H4 (cell line): ENCODE measurements at regions not wholly inside any gene's neighbourhood (a gene's known extent, or its start where the extent isn't known, plus 50 kb on each side); places are given as distances from the start of the nearest gene placed in this dataset.

Experiments used
- DNase-seq: peaks from one replicate; pipeline ENCODE4 v3.0.0-alpha.2; 2015; ENCODE audit warnings: low spot score

DNA sequence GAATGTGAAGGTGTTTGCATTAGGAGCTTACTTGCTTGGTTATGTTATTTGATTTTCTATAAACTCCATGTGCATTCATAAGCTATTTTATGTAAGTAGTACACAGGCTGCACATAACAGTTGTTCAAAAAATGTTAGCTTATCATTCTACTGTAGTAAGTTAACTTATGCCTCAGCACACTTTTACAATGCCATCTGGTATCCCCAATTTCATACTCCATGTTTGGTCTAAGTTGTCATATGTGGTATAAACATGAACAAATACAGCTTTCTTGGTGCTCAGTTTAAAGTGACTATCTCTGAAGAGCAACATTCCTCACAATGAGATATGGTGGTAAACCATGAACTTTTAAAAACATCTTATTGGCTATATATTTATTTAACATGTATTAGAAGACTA, 104.3 kb upstream of the LEF1 start:
- no peak for DNase-seq

DNA sequence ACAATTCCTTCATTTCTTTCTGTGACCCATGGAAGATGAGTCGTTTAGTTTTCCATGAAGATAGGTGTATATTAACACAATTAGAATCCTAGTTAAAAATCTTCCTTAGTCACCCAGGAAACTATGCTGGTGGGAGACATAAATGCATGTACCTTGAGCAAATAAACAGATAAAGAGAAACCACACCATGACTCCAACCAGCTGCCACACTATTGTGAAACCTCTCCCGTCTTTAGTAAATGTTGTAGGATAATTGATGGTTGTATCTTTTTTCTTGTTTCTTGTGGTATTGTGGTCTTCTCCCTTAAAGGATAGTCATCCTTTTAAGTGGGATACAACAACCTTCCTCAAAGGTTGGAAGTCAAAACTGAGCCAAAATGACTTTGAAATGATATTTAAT, 103.8 kb upstream of the LEF1 start:
- DNase-seq: peak; percentile 60

DNA sequence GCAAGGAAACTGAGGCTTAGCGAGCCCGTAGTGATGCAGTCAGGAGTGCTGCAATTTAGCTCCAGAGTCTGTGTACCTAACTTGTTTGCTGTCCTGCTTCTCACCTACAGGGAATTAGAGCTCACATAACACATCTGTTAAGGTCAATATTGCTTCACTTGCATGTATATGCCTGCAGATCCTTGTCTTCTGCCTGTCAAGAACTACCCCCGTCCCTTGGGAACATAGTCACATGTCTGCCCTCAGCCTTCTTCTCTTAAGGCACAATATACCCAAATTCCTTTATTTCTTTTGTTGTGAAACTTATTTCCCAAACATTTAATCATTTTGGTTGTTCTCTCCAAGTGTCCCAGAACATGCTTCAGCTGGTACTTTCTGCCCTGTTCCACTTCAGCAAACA, 103.3 kb upstream of the LEF1 start:
- DNase-seq: peak; percentile 29

DNA sequence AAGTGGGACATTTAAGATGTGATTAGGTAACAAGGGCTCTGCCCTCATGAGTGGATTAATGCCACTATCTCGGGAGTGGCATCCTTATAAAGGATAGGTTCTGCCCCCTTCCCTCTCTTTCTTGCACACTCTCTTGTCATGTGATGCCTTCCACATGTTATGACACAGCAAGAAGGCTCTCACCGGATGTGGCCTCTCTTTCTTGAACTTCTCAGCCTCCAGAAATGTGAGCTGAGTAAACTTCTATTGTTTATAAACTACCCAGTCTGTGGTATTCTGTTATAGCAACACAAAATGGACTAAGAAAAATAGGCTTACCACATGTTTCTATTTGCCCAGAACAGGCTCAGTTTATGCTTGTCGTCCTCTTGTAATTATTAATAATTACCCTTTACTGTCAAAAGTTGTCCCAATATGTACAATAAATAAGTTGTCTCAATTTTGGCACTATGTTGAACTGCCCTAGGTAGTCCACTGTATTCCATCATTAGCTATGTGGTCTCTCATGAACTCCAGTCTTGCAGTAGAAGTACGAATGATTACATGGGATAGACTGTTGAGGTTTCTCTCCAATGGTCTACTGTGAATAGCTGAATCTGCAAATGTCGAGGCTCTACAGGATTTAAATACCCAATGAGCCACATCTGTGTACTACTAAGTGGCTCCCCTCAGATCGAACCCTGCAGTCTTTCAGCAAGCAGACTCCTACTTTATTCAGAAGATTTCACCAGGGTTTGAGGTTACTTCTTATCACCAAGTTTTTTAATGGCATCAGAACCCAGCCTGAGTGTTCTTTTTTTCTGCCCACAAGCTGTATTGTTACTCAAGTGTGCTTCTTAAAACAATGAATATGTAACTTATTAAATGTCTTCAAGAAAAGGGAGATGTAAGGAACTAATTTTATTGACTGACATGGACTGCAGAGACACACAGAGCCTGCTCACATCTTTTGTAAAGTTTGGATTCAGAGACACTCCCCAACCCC, 102.0 kb upstream of the LEF1 start:
- DNase-seq: peak; percentile 98

DNA sequence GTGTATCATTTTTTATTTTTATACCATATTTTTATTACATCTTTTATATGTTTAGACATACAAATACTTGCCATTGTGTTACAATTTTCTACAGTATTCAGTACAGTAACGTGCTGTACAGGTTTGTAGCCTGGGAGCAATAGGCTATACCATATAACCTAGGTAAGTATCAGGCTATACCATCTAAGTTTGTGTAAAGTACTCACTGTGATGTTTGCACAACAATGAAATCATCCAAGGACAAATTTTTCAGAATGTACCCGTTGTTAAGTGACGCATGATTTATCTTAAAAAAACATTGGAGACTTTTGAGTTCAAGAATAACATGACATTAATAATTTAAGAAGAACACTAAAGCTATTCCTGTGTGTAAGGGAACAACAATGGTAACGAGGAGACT, 96.0 kb upstream of the LEF1 start:
- DNase-seq: no peak

DNA sequence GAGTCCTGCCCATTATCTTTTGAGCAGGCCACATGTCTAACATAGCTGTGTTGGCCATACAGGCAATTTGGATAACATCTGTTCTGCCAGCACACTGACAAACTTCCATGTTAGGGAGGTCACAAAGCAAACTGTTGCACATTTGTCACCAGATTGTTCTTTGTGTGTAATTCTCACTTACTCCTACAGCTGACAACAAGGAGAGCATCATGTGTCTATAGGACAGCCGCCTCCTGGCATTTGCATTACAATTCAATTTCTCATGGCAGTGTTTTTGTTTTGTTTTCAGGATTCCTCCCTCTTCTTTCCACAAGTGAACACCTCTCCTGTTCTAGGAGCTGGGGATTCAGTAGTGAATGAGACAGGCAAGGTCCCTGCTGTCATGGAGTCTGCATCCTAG, 94.3 kb upstream of the LEF1 start:
- no peak for DNase-seq

DNA sequence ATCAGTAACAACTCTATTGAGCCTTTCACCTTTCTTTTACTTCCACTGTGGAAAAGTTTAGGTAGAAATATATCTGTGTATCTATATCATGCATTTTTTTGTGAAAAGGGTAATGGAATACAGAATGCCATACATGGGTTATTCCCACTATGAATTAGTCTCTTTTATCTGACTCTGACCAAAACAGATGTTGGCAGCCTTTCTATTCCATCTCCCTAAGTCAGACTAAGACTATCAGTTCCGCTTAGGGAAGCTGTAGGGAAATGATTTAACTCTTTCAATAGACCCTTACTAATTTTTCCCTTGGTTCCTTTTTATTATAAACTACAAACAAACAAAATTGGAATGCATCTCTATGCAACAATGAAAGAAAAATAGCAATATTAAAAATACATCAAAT, 92.3 kb upstream of the LEF1 start:
- no peak for DNase-seq

DNA sequence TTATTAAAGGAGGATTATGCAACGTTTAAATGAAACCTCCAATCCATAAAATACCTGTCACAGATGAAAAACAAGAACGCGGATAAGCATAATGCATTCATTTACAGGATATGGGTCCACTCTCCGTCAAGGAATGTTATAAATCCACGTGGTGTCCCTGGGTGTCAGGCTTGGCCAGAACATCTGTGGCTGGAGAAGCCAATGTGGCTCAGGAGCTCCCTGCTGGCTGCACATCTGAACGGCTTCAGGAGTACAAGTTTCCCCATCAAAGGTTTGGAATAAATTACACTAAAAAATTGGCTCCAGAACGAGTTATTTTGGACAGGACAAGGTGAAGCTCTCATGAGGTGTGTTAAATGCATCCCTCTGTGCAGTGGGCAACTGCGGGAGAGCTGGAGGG, 87.8 kb upstream of the LEF1 start:
- DNase-seq: no peak

DNA sequence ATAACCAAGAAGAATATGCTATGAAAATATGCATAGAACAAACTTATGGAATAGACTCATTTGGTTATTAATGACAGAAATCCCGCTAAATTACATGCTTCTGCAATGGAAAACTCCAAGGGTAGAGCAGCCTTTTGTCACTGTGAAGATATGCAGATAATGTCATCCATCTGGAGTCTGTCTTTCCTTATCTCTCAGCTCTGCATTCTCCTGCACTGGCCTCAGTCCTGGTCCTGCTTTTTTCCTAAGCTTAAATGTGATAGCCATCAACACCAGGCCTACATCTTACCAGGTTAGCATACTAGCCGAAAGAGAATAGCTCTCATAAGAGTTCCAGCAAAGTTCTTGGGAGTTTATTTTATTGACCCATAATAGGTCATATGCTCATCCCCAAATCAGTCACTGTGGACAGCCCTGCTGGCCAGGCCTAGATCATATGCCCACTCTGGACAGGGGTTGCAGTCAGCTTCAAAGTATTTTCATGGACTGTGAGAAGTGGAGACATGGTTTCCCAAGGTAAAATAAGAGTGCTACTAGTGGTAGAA, 86.5 kb upstream of the LEF1 start:
- DNase-seq: no peak

DNA sequence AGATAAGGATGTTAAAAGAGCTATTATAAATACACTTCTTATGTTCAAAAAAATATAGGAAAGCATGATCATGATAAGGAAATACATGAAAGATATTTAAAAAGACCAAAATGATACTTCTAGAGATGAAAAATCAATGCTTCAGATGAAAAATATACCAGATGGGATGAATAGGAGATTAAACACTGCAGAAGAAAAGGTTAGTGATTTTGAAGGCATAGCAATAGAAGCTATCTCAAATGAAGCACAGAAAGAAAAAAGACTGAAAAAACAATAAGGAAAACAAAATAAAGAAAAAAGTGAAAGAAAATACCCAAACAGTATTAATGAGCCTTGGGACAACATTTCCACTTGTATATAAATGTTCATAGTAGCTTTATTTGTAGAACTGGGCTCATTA, 80.7 kb upstream of the LEF1 start:
- DNase-seq: no peak

DNA sequence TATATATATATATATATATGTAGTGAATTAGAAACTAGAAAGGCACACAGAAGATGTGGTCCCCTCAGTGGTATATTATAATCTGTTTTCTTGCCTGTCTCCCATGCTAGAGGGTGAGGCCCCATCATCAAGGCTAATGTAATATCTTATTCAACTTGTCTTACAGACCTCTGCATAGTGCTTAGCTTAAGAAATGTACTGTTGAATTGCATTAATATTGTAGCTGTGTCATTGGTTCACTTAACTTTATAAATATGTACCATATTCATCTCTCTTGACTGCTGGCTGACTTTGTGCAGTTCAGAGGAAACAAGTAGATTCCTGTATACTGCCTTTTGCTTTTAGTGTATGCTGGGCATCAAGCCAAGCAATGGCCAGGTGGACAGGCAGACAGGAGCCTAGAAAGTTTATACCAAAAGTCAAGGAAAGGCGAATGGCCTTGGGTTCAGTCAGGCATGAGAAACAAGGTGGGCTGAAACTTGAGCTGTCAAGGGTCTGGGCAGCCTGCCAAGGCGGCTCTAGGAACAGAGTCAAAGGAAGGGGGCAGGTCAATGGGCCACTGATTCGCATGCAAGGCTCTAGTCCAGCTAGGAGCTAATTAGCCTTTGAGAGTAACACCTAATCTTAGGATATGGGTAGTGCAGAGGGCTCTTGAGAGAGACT, 78.8 kb upstream of the LEF1 start:
- peak; percentile 42 for DNase-seq

DNA sequence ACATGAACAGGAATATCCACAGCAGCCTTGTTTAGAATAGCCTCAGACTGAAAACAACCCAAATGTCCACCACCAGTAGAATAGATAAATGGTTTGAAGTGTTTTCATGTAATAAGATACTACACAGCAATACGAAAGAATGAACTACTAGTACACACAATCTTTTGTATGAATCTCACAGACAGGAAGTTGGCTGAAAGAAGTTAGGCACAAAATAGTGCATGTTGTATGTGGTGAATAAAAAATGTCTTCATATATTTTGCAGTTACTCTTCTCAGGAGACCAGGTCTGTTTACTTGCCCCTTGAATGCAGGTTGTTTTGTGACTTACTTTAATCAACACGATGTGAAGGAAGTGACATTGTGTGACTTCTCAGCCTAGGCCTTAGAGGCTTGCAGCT, 75.9 kb upstream of the LEF1 start:
- DNase-seq: no peak

DNA sequence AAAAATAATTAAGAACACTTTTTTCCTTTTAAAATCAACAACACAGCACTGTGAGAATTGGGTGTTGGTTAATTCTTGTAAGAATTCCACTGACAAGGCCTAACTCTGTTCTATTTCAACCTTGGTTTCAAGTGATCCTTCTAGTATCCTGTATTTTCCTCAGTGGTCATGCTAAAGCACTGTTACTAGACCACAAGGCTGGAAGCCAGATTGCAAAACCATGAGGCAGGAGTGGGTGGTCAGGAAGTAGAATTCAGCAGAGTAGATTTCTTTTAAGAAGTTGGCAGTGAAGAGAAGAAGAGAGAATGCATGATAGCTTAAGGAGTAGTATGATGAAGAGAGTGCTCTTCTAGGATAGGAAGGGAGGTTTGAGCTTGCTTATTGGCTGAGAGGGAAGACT, 71.6 kb upstream of the LEF1 start:
- peak; percentile 31 for DNase-seq

DNA sequence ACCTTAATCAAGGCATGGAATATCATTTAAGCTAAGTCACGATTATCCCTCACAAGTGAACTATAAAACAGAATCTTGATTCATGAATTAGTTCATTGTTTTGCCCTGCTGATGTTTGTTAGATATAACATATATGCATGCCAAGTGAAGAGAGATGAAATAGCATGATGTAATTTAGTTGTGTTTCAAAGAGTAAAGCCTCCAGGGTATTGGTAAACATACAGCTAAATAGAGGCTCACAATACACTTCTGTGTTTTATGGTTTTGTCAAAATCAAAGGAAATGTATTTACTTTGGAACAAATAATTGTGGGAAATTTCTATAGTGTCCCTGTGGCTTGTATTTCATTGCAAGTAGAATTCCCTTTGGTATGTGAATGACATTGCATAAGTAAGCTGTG, 69.0 kb upstream of the LEF1 start:
- peak; percentile 9 for DNase-seq

DNA sequence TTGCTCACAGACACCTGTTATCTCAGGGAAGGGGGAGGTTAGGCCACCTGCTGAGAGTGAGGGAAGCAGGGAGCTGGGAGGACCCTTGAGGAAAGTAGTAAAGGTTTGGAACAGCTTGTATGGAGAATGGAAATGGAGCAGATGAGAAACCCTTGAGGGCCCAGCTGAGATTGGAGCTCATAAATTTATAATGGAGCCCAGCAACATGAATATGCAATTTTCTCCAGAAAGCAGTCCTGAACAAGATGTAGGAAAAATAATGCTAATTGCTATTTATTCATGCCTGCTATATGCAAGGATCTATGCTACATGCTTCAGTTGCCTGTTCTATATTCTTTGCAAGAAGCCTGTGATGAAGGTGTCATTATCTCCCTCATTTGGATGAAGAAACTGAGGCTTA, 67.5 kb upstream of the LEF1 start:
- no peak for DNase-seq

DNA sequence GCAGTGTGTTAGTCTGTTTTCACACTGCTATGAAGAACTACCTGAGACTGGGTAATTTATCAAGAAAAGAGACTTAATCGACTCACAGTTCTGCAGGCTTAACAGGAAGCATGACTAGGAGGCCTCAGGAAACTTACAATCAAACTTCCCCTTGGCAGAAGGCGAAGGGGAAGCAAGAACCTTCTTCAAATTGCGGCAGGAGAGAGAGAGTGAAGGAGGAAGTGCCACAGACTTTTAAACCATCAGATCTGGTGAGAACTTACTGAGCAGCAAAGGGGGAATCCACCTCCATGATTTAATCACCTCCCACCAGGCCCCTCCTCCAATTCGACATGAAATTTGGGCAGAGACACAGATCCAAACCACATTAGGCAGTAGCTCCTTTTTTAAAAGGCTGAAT, 59.2 kb upstream of the LEF1 start:
- DNase-seq: no peak

DNA sequence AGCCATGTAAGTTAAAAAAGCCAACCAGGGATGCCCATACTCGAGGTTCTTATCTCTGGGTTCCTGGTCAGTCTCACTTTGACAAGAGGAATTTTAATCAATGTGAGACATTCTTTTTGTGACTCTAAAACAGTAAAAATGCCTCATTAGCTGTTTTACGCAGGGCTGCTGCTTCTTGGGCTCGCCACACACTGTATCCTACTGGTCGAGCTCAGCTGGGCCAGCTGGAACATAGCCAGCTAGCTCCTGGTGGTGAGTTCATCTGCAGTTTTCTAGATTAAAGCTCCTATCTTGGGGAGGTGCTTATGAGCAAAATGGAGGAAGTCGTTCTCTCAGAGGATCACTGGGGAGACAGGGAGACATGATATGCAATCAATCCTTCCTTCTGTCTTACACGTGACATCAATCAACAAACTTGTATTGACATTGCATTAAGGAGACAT, 55.9 kb upstream of the LEF1 start:
- peak; percentile 40 for DNase-seq

DNA sequence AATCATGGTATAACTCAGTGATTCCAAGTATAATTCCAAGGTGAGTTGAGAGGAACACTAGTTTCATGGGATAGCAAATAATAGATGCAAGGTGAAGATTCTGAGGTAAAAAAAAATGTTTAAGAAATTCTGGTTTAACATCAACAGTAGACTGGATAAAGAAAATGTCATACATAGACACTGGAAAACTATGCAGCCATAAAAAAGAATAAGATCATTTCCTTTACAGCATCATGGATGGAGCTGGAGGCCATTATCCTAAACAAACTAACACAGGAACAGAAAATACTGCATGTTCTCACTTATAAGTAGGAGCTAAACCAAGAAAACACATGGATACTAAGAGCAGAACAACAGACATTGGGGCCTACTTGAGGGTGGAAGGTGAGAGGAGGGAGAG, 54.6 kb upstream of the LEF1 start:
- no peak for DNase-seq

DNA sequence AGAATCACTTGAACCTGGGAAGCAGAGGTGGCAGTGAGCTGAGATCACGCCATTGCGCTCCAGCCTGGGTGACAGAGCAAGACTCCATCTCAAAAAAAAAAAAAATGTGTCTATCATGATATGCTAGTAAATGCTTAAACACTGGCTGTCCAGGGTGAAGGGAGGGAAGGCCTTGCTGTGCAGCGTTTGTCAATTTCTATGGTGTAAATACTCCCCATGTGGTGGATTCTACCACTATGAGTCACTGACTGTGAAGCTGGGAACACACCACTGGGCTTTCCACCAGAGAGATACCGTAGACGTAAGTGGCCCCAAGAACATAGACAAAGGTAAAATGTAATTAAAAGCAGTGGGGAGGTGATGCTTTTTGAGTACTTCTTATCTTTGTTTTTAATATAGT, 51.3 kb upstream of the LEF1 start:
- DNase-seq: no peak
